HG02938 (cell line): ENCODE measurements at regions not wholly inside any gene's neighbourhood (a gene's known extent, or its start where the extent isn't known, plus 50 kb on each side); places are given as distances from the start of the nearest gene placed in this dataset.
"Not testable (repeated sequence)": the region's sequence is repeated elsewhere in the genome, so short reads cannot be mapped to it uniquely, and the experiment has no call there.

Experiments used
- ATAC-seq: cut with Tn5 transposase; IDR thresholded peaks from one replicate; pipeline ENCODE4 v1.9.1; 2021; ENCODE audit warnings: mild to moderate bottlenecking, moderate library complexity; ENCODE audit not compliant: unreplicated experiment

GRCh38 chr12:87596134-87596533 is 433.1 kb downstream of the C12orf50 start:
- no peak for ATAC-seq

DNA sequence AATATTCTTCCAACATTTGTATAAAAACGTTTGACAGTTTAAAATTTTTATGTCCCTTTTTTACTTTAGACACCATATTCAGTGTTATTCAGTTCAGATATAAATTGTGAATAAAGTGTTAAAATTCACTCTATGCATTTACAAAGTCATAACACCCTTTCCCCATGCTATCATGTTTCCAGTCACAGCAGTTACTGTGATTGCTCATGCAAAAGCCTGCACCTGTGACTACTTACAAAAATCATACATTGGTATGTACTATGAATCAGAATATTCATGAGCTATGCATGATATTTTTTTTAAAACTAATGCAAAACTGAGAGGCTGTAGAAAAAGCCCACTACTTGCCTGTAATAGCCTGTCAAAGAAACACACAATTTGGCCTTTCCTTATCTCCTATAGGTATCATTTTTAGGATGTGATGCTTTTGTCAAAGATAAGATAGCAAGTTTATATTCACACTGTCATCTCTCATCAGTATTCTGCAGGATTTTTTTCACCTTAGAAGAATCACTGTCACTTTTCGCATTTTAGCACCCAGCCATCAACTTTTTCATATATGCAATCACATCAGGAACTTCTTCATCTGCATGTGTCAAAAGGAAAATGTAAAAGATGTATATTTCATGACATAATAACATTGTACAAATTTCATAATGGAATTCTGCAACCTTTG is 443.2 kb downstream of the C12orf50 start:
- no peak for ATAC-seq

DNA sequence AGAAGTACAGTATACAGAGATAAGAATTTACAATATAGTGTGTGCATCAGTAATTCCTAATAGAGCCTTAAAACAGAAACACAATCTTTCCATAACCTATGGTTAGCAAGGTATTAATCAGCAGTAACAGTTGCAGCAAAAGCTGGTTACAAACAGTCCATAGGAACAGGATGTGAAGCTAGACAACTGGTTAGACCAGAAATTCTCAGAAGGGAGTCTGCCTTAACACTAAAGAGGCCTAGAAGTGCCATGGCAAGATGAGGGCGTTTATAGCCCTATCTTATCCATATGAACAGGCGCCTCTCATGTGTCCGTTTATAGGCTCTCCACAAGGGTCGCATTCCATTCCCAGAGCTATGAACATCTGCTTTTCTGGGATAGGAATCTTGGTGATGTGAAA is 450.1 kb downstream of the C12orf50 start:
- not testable (repeated sequence) for ATAC-seq

DNA sequence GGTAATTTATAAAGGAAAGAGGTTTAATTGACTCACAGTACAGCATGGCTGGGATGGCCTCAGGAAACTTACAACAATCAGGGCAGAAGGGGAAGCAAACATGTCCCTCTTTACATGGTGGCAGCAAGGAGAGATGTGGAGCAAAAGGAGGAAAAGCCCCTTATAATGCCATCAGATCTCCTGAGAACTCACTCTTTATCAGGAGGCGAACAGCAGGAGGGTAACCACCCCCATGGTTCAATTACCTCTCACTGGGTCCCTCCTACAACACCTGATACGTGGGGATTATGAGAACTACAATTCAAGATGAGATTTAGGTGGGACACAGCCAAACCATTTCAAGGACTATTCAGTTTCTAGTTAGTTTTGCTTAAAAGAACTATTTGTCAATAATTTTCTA is 453.3 kb downstream of the C12orf50 start:
- no peak for ATAC-seq

DNA sequence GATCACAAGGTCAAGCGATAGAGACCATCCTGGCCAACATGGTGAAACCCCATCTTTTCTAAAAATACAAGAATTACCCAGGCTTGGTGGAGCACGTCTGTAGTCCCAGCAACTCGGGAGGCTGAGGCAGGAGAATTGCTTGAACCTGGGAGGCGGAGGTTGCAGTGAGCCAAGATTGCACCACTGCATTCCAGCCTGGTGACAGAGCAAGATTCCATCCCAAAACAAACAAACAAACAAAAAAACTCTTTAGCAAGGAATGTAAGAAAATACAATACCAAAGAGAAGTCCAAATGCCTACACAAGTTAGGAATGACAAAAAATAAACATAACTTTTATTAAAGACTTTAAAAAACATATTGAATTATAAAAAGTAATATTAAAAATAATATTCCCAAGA is 462.3 kb downstream of the C12orf50 start:
- ATAC-seq: not testable (repeated sequence)

GRCh38 chr12:87556985-87557384 is 472.2 kb downstream of the C12orf50 start:
- no peak for ATAC-seq

- ATAC-seq: not testable (repeated sequence)
Observed at GRCh38 chr12:87531213-87531612, 498.0 kb downstream of the C12orf50 start.

DNA sequence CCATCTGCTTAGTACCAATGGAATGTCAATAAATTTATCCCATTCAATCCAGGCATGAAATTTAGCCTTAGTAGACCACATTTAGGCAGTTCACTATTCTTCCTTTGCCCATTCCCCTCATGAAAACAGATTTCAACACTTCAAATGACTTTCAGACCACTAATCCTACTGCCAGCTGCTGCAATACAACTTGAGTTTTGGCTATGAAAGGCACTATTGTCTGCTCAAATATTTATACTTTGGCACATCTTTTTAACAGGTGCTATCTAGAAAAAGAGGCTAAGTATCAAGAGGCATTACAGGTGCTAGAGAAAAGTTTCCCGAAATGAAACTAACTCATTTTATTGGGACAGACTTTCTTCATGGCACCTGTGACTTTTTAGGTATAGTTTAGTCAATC is 499.8 kb downstream of the C12orf50 start:
- ATAC-seq: no peak

DNA sequence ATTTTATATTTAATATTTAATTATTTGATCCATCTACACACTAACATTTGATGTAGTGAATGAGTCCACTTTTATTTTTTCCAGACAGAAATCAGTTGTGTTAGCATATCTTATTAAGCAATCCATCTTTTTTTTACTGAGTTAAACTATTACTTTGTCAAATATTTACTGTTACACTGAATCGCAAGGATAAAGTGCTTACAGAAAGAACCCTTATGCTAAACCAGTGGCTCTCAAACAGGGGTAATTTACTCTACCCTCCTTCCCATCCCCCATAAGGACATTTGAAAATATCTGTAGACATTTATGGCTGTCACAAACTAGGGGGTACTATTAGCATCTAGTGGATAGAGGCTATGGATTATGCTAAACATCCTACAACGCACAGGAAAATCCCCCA is 508.2 kb downstream of the C12orf50 start:
- no peak for ATAC-seq

DNA sequence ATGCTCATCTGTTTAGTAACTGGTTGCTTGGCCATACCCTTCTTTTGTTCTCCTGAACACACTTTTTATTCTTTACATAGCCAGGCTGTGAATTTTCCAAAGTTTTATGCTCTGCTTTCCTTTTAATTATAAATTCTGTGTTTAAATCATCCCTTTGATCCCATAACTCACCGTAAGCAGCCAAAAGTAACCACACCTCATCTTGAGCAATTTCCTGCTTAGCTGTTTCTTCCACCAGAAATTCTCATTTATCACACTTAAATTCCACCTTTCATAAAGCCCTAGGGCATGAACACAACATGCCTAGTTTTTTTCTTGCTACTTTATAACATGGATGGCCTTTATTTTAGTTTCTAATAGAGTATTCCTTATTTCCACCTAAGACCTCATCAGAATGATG is 510.7 kb downstream of the C12orf50 start:
- no peak for ATAC-seq

GRCh38 chr12:87518036-87518435 is 511.2 kb downstream of the C12orf50 start:
- ATAC-seq: no peak

DNA sequence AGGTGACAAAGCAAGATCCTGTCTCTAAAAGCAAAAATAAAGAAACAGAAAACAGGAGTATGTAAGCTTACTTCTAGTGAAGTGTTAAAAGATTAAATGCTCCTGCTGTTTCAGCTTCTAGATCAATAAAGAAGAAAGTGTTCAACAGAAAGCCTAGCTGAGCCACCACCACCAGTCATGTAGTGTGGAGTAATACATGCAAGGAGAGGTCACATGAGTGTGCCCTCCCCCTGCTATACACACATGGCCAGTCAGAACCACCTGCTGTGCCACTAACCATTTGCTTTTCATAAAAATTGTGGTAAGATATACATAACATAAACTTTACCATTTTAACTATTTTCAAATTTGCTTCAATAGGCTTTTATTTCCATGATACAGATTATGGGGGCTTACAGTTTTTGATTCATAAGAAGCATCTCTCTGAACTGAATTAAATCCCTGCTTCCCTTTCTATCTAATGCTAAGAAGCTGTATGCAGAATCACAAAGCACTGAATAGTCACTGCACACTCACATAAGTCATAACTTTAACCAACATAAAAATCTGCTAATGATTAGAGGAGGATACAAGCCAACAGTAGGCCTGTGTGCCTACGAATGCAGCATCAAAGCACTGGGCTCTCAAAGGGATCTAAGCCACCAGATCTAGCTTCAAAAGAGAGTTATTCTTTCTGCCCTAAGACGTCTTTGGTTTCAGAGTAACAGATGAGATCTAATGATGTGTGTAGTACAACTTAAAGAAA is 515.5 kb downstream of the C12orf50 start:
- no peak for ATAC-seq

DNA sequence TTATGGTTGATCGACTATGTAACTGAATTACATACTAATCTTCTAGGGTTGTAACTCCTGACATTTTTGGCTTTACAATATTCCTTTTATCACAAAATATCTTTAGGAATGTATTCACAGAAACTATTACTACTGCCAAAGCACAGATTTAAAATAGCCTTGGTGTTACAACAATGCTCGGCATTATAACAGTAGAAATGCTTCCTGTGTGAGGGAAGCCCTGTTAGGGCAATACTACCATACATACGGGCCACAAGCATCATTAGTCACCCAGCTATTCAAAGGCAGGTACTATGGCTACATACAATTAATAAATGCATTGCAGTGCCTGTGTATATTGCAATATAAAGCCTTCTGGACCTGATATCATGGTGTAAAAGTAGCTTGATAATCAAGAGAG is 517.8 kb downstream of the C12orf50 start:
- ATAC-seq: no peak

DNA sequence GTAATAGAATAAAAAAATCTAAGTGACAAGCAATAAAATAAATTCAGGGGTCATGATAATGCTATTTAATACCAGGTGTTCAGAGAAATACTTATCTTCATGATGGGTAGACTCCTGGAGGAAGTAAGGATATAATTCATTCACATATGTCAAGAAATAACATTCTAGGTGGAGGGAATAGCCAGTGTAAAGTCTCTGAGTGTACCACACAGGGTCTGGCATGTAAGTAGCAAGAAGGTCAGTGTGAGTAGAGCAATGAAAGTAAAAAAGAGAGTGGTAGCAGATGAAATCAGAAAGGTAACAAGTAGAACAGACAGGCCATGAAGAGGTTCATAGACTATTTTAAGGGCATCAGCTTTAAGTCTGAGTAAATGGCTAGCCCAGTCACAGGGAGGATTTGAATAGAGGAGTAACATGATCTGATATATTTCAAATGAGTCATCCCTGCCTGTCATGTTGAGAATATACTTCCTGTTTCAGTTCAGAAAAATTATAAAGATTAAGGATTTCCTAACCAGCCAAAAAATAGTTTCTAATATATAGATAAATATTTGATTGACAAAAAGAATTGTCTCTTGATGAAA is 519.9 kb downstream of the C12orf50 start:
- ATAC-seq: no peak

- ATAC-seq: no peak
Observed at GRCh38 chr12:87491598-87491997, 537.6 kb downstream of the C12orf50 start.

GRCh38 chr12:87491089-87491488 is 538.1 kb downstream of the C12orf50 start:
- ATAC-seq: no peak

- no peak for ATAC-seq
Observed at GRCh38 chr12:87469295-87469694, 559.9 kb downstream of the C12orf50 start.

DNA sequence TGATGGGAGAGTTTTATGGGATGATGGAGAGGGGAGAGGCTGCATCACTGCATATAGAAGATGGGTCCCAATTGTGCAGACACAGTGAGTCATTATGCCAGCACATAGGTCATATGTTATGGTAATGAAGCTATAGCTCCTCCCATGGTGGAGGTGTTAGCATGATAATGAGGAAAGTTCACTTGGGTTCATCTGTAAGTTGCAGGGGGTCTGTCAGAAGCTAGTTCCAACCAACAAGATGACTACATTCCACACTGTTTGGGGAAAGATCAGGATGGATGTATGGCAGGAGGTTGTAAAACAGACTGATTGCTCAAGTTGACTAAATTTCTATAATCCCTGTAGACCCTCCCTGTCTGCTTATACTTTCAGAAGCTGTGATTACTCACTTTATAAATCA is 561.3 kb downstream of the C12orf50 start:
- ATAC-seq: no peak

DNA sequence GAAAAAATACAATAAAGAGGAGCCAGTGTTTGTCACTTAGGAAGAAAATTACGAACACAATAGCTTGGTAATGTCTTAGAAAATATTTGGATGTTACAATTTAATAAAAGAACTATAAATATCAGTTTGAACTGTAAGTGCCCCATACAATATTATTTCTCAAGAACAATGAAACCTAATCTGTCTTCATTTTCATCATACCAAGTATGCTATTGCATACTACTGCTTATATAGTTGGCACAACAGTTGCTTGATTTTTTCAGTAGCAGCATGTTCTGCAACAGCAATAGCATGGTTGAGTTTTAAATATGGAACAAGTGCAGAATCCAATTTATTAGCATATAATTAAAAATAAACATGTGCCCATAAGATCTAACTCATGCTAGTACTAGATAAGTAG is 564.6 kb downstream of the C12orf50 start:
- ATAC-seq: no peak

GRCh38 chr12:87444039-87444438 is 585.2 kb downstream of the C12orf50 start:
- ATAC-seq: no peak

- no peak for ATAC-seq
Observed at GRCh38 chr12:87441511-87441910, 587.7 kb downstream of the C12orf50 start.
